ENCODE measurements at regions not wholly inside any gene's neighbourhood (a gene's known extent, or its start where the extent isn't known, plus 50 kb on each side); places are given as distances from the start of the nearest gene placed in this dataset.
"Not testable (repeated sequence)": the region's sequence is repeated elsewhere in the genome, so short reads cannot be mapped to it uniquely, and the experiment has no call there.

DNA sequence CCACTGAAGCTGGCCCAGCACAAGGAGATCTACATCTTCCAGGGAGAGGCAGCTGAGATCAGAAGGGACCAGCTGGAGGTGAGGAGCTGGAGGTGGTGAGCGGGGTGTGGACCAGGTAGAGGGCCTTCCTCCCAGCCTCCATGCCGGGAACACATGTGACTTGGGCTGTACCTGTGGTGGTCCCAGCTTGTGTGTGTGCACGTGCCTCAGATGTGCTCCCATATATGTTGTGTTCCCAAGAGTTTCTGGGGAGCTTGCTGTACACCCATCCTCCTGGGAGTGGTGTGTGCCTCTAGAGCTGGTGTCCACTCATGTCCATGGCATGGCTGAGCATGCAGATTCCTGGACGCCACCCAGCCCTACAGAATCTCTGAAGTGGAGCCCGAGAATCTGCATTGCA is 183.7 kb upstream of the AKAP13 start:
- TF ChIP-seq, protein P1, sequence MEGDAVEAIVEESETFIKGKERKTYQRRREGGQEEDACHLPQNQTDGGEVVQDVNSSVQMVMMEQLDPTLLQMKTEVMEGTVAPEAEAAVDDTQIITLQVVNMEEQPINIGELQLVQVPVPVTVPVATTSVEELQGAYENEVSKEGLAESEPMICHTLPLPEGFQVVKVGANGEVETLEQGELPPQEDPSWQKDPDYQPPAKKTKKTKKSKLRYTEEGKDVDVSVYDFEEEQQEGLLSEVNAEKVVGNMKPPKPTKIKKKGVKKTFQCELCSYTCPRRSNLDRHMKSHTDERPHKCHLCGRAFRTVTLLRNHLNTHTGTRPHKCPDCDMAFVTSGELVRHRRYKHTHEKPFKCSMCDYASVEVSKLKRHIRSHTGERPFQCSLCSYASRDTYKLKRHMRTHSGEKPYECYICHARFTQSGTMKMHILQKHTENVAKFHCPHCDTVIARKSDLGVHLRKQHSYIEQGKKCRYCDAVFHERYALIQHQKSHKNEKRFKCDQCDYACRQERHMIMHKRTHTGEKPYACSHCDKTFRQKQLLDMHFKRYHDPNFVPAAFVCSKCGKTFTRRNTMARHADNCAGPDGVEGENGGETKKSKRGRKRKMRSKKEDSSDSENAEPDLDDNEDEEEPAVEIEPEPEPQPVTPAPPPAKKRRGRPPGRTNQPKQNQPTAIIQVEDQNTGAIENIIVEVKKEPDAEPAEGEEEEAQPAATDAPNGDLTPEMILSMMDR (IDR thresholded peaks at IDR 0.05) = not testable (repeated sequence)
- TF ChIP-seq POLR2A (IDR thresholded peaks at IDR 0.05) = not testable (repeated sequence)

Measured in uterus (tissue), 2 donors.